CD14-positive monocyte (primary cell): ENCODE measurements at regions not wholly inside any gene's neighbourhood (a gene's known extent, or its start where the extent isn't known, plus 50 kb on each side); places are given as distances from the start of the nearest gene placed in this dataset.

Source experiments
- DNase-seq, 3 donors: peaks; one replicate each; pipeline ENCODE4 v3.0.0-alpha.2; 2011 to 2022
- H2AFZ ChIP-seq: 2 replicates; pipeline ENCODE4 v1.6.0; 2012; ENCODE audit warnings: mild to moderate bottlenecking, low read depth, low read length, inconsistent platforms; ENCODE audit not compliant: insufficient read depth, poor library complexity, severe bottlenecking
- H3K27ac ChIP-seq, 2 donors: 1 replicate in 1 of 2; 2 replicates in 1 of 2; pipeline ENCODE4 v1.5.1; 2012 to 2013; ENCODE audit warnings: low read length in 2 of 2, control low read depth in 1 of 2, inconsistent platforms in 1 of 2, low read depth in 1 of 2, mild to moderate bottlenecking in 1 of 2
- H3K27me3 ChIP-seq, 2 donors: one replicate each; pipeline versions ENCODE4 v1.6.0 to v1.6.1; 2011 to 2013; ENCODE audit warnings: low read length in 2 of 2; ENCODE audit not compliant: control insufficient read depth in 2 of 2, insufficient read depth in 2 of 2
- H3K36me3 ChIP-seq, 2 donors: replicated peaks in 1 of 2; 1 replicate in 1 of 2; 2 replicates in 1 of 2; pipeline versions ENCODE4 v1.5.1 to v1.6.1; 2012 to 2013; ENCODE audit warnings: low read length in 2 of 2, control low read depth in 1 of 2, inconsistent platforms in 1 of 2, mild to moderate bottlenecking in 1 of 2; ENCODE audit not compliant: insufficient read depth in 2 of 2, control insufficient read depth in 1 of 2
- H3K4me1 ChIP-seq, 2 donors: 1 replicate in 1 of 2; 2 replicates in 1 of 2; pipeline versions ENCODE4 v1.5.1 to v1.6.1; 2012 to 2013; ENCODE audit warnings: low read length in 2 of 2, control low read depth in 1 of 2, inconsistent platforms in 1 of 2, mild to moderate bottlenecking in 1 of 2, moderate library complexity in 1 of 2; ENCODE audit not compliant: insufficient read depth in 2 of 2, control insufficient read depth in 1 of 2
- H3K4me2 ChIP-seq: replicated peaks from 2 replicates; pipeline ENCODE3; 2012; ENCODE audit warnings: low read length, moderate library complexity, mild to moderate bottlenecking; ENCODE audit not compliant: poor library complexity, severe bottlenecking; ENCODE audit errors: extremely low read depth
- H3K4me3 ChIP-seq, 3 experiments: fragments of 200-600 bp in 1 of 3; sonication (generic) in 1 of 3; replicated peaks in 1 of 3; 1 replicate in 2 of 3; 2 replicates in 1 of 3; pipeline ENCODE4 v1.5.1; 2011 to 2013; ENCODE audit warnings: low read length in 3 of 3, mild to moderate bottlenecking in 3 of 3, control low read depth in 2 of 3, low read depth in 2 of 3, inconsistent platforms in 1 of 3, moderate library complexity in 1 of 3
- H3K79me2 ChIP-seq: 2 replicates; pipeline ENCODE4 v1.6.0; 2012; ENCODE audit warnings: mild to moderate bottlenecking, control low read depth, inconsistent platforms, low read length, moderate library complexity; ENCODE audit not compliant: insufficient read depth
- H3K9ac ChIP-seq: 2 replicates; pipeline ENCODE4 v1.6.0; 2017; ENCODE audit warnings: low read length, mild to moderate bottlenecking; ENCODE audit not compliant: insufficient read depth, poor library complexity, severe bottlenecking
- H3K9me3 ChIP-seq, 2 donors: replicated peaks in 1 of 2; 1 replicate in 1 of 2; 2 replicates in 1 of 2; pipeline versions ENCODE4 v1.5.1 to v1.6.1; 2012 to 2013; ENCODE audit warnings: low read length in 2 of 2, control low read depth in 1 of 2; ENCODE audit not compliant: control insufficient read depth in 1 of 2, insufficient read depth in 1 of 2
- H4K20me1 ChIP-seq: 2 replicates; pipeline ENCODE4 v1.6.0; 2012; ENCODE audit warnings: mild to moderate bottlenecking, low read length, control low read depth, moderate library complexity; ENCODE audit not compliant: insufficient read depth
- H3K27ac Mint-ChIP-seq, 7 donors: one replicate each; pipeline ENCODE4 v1.8.0; 2020; ENCODE audit warnings: mild to moderate bottlenecking in 7 of 7, mixed read lengths in 7 of 7, moderate library complexity in 6 of 7, inconsistent platforms in 2 of 7
- H3K27me3 Mint-ChIP-seq, 3 donors: one replicate each; pipeline ENCODE4 v1.8.0; 2021 to 2022; ENCODE audit warnings: low read depth in 3 of 3, mild to moderate bottlenecking in 3 of 3, mixed read lengths in 3 of 3, moderate library complexity in 3 of 3, inconsistent platforms in 1 of 3
- H3K36me3 Mint-ChIP-seq, 2 donors: one replicate each; pipeline ENCODE4 v1.8.0; 2020; ENCODE audit warnings: mixed read lengths in 2 of 2, inconsistent platforms in 1 of 2, mild to moderate bottlenecking in 1 of 2
- H3K4me1 Mint-ChIP-seq: one replicate; pipeline ENCODE4 v1.8.0; 2020; ENCODE audit warnings: mild to moderate bottlenecking, mixed read lengths
- H3K4me3 Mint-ChIP-seq, 2 donors: one replicate each; pipeline ENCODE4 v1.8.0; 2020; ENCODE audit warnings: mild to moderate bottlenecking in 2 of 2, mixed read lengths in 2 of 2, moderate library complexity in 1 of 2
- H3K9me3 Mint-ChIP-seq, 7 donors: one replicate each; pipeline ENCODE4 v1.8.0; 2020 to 2022; ENCODE audit warnings: mixed read lengths in 7 of 7, mild to moderate bottlenecking in 6 of 7, moderate library complexity in 6 of 7, inconsistent platforms in 2 of 7
- CTCF ChIP-seq: fragments of 200-600 bp; IDR thresholded peaks from one replicate; pipeline ENCODE4 v1.8.0; 2022; ENCODE audit warnings: antibody characterized with exemption, mild to moderate bottlenecking
- WGBS: methylation state at CpG from one replicate; pipeline ENCODE4 v1.1.5; 2013; ENCODE audit warnings: missing lambda C conversion rate; ENCODE audit not compliant: insufficient coverage; 5-methylcytosine and 5-hydroxymethylcytosine counted together
- intact Hi-C, 2 donors: fragments of 100-400 bp; cut with micrococcal nuclease; formaldehyde crosslinking; loops; one replicate each; pipeline versions ENCODE4 v1.15.0 to v1.15.1; 2023

GRCh38 chr5:152259702-152260101 is 145.4 kb downstream of the NMUR2 start:
- Histone ChIP-seq H3K79me2 (no peaks in the 10 kb centered on the region), H3K9me3 (no peaks in the 10 kb centered on the region), H3K27ac (no peak overlapping the region), H3K27me3 (no peaks in the 10 kb centered on the region), H3K36me3 (no peaks in the 10 kb centered on the region), H3K4me1 (no peaks in the 10 kb centered on the region), H2AFZ (no peak overlapping the region), H3K4me3 (no peak overlapping the region), H3K4me2 (no peak overlapping the region), H3K9ac (no peak overlapping the region), H4K20me1 (no peaks in the 10 kb centered on the region)
- intact Hi-C loops, result no loop called here
- Mint-ChIP-seq H3K36me3 (no peaks in the 10 kb centered on the region), H3K27me3 (peaks cover under 1 to 4% (median 3%) of the 10 kb centered on the region in 3 donors), H3K4me3 (no peak overlapping the region), H3K9me3 (peaks cover 0 to 10% (median 2%) of the 10 kb centered on the region in 7 donors), H3K4me1 (no peaks in the 10 kb centered on the region), H3K27ac (no peak overlapping the region)
- no peak for TF ChIP-seq CTCF
- no peak for DNase-seq
- 63% methylated on average over 1 of the region's 1 CpG for WGBS

- no peak overlapping the region for H3K27ac Mint-ChIP-seq
- Histone ChIP-seq H3K79me2 (no peaks in the 10 kb centered on the region), H3K36me3 (no peaks in the 10 kb centered on the region), H2AFZ (no peak overlapping the region), H3K9me3 (no peaks in the 10 kb centered on the region), H3K27ac (no peak overlapping the region), H3K9ac (no peak overlapping the region), H3K4me3 (no peak overlapping the region), H3K4me2 (no peak overlapping the region), H4K20me1 (no peaks in the 10 kb centered on the region), H3K27me3 (no peaks in the 10 kb centered on the region), H3K4me1 (no peaks in the 10 kb centered on the region)
- TF ChIP-seq CTCF, result no peak
- intact Hi-C loops, result no loop called here
- DNase-seq, result no peak
- no peaks in the 10 kb centered on the region for H3K36me3 Mint-ChIP-seq
- WGBS, result 71% methylated on average over 1 of the region's 3 CpGs
- H3K27me3 Mint-ChIP-seq, result peaks cover 3% of the 10 kb centered on the region in 3 donors
- no peak overlapping the region for H3K4me3 Mint-ChIP-seq
- no peaks in the 10 kb centered on the region for H3K4me1 Mint-ChIP-seq
- peaks cover 0 to 11% (median 2%) of the 10 kb centered on the region in 7 donors for H3K9me3 Mint-ChIP-seq
Observed at GRCh38 chr5:152256580-152256979, 148.5 kb downstream of the NMUR2 start.
